NB4 (cell line): ENCODE measurements at regions not wholly inside any gene's neighbourhood (a gene's known extent, or its start where the extent isn't known, plus 50 kb on each side); places are given as distances from the start of the nearest gene placed in this dataset.

Source experiments
- DNase-seq: peaks from one replicate; pipeline ENCODE4 v3.0.0; 2010; ENCODE audit warnings: low read depth
- H3K4me3 ChIP-seq: one replicate; pipeline ENCODE4 v1.5.1; 2011; ENCODE audit warnings: mild to moderate bottlenecking, low read depth, low read length, moderate library complexity
- CTCF ChIP-seq: IDR thresholded peaks from one replicate; pipeline ENCODE4 v1.5.1; 2012; ENCODE audit warnings: low read depth, low read length
- MYC ChIP-seq: IDR thresholded peaks from 2 replicates; pipeline ENCODE4 v1.6.1; 2011; ENCODE audit warnings: low read depth, low read length
- POLR2A ChIP-seq: IDR thresholded peaks from 2 replicates; pipeline ENCODE4 v1.6.1; 2011; ENCODE audit warnings: mild to moderate bottlenecking; ENCODE audit not compliant: insufficient read length; ENCODE audit errors: extremely low read depth
- TF ChIP-seq, protein P1 (sequence below): IDR thresholded peaks from 2 replicates; pipeline ENCODE4 v1.6.1; 2011; ENCODE audit warnings: low read depth, low read length

- no peak for DNase-seq
- no peak overlapping the region for H3K4me3 ChIP-seq
- TF ChIP-seq, protein P1, sequence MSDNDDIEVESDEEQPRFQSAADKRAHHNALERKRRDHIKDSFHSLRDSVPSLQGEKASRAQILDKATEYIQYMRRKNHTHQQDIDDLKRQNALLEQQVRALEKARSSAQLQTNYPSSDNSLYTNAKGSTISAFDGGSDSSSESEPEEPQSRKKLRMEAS: no peak
- no peak for TF ChIP-seq MYC
- no peak for TF ChIP-seq POLR2A
- TF ChIP-seq CTCF: no peak
Measured at GRCh38 chr9:16319646-16320045, 550.8 kb downstream of the BNC2 start.

DNA sequence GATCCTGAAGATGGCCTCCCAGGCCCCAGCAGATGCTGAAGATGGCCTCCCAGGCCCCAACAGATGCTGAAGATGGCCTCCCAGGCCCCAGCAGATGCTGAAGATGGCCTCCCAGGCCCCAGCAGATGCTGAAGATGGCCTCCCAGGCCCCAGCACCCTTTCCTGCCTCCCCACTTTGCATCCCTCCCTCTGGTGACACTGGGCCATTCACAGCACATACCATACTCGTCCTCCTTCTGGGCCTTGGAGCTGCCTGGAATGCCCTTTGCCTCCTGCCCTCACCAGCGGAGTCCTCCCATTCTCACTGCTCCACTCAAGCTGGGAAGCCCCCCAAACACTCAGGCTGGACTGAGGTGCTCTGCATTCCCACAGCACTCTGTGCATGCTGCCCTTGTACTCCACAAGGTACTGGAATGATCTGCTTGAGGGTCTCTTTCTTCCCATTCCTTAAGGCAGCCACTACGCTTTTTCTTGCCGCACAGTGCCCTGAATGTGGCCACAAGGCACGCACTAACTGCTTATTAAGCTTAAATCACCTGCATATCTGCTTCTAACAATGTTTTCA is 550.0 kb downstream of the BNC2 start:
- no peak for DNase-seq
- H3K4me3 ChIP-seq: no peak overlapping the region
- TF ChIP-seq CTCF (no peak), POLR2A (no peak), MYC (no peak)
- TF ChIP-seq, protein P1: no peak

DNA sequence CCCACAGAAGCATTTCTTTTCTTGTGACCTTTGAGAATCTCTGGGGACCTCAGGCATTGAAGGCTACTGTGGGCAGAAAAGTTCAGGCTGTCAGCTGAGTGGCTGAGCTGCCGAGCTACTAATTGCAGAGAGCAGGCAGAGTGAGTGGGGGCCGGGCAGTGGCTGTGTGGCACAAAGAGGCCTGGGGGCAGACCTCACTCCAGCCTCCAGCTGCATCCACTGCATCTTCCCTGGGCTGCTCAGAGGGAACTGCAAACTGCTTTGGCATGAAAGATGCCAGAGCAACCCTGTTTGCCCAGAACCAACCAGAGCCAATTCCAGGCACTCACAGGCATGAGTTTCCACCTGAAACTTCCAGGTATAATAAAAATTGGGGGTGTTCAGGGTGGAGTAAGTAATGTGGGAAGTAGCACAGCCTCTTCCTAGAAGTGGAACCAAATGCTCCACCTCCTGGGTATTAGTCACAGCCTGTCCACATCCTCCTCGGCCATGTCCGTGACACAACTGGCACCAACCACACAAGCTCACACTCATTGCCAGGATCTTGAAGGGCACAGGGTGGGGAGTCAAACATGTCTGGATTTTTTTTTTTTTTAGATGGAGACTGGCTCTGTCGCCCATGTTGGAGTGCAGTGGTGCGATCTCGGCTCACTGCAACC is 548.9 kb downstream of the BNC2 start:
- H3K4me3 ChIP-seq: no peak overlapping the region
- TF ChIP-seq, protein P1: 0 out of 2 replicates have a peak, but pooled peaks have one; percentile 18
- no peak for TF ChIP-seq POLR2A
- DNase-seq: peak; percentile 81

GRCh38 chr9:16322849-16323248 is 547.6 kb downstream of the BNC2 start:
- DNase-seq: no peak
- no peak overlapping the region for H3K4me3 ChIP-seq
- TF ChIP-seq MYC: no peak
- TF ChIP-seq POLR2A: no peak
- TF ChIP-seq, protein P1: no peak
- no peak for TF ChIP-seq CTCF

- H3K4me3 ChIP-seq: no peak overlapping the region
- DNase-seq: no peak
- TF ChIP-seq MYC (no peak), POLR2A (no peak), CTCF (no peak)
- TF ChIP-seq, protein P1: no peak
Measured at GRCh38 chr9:16325966-16326365, 544.5 kb downstream of the BNC2 start.

DNA sequence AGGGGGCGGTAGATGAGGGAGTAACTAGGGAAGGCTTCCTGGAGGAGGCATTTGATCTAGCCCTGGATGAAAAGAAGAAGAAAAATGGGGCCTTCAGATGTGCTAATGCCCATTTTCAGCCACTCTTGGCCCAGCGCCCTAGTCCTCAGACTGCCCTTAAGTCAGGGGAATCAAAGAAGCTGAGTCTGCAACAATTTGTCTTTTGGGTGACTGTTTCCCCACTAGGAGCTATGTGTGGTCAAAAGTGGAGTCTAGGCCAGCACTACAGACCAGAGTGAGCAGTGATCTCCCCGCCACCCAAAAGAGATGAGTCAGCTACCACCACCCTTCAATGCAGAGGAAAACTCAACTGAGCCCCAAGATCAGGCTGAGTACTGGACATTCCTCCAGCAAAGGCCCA is 542.1 kb downstream of the BNC2 start:
- TF ChIP-seq MYC (no peak), POLR2A (no peak), CTCF (no peak)
- TF ChIP-seq, protein P1: no peak
- no peak overlapping the region for H3K4me3 ChIP-seq

More for the DNA sequence above, 542.1 kb downstream of the BNC2 start:
- no peak for DNase-seq
